A673 (cell line): ENCODE measurements at regions not wholly inside any gene's neighbourhood (a gene's known extent, or its start where the extent isn't known, plus 50 kb on each side); places are given as distances from the start of the nearest gene placed in this dataset.

Source experiments
- BruUV-seq: library from RNA; stranded (reverse); fragments of 400-500 nt; replicated peaks from 2 replicates; lab custom pipeline; 2021; lab: Mats Ljungman, UMichigan
- CTCF ChIA-PET: fragments of 300-600 bp; sonication (Branson Sonifier 250); formaldehyde crosslinking; loops from one replicate; lab custom pipeline; 2022; ENCODE audit warnings: antibody characterized with exemption; lab: Charles Lee
- POLR2A ChIA-PET: fragments of 300-600 bp; sonication (Branson Sonifier 250); formaldehyde crosslinking; loops from one replicate; lab custom pipeline; 2022; ENCODE audit warnings: antibody characterized with exemption; ENCODE audit not compliant: low non-redundant PET; lab: Charles Lee
- DNase-seq: peaks from one replicate; pipeline ENCODE4 v3.0.0-alpha.2; 2015; ENCODE audit warnings: low spot score
- H3K27ac ChIP-seq: fragments of 200-600 bp; sonication (generic); 2 replicates; pipeline ENCODE4 v1.5.1; 2016; ENCODE audit warnings: mixed run types, low read depth, mild to moderate bottlenecking, mixed read lengths, antibody characterized with exemption, low read length; ENCODE audit not compliant: poor library complexity, severe bottlenecking
- H3K27me3 ChIP-seq: fragments of 200-600 bp; sonication (generic); replicated peaks from 2 replicates; pipeline ENCODE4 v1.6.1; 2017; ENCODE audit warnings: mixed run types, low read depth, mild to moderate bottlenecking, mixed read lengths, antibody characterized with exemption, low read length; ENCODE audit not compliant: insufficient read depth, poor library complexity
- H3K36me3 ChIP-seq: fragments of 200-600 bp; sonication (generic); 2 replicates; pipeline ENCODE4 v1.6.1; 2016; ENCODE audit warnings: mixed run types, mild to moderate bottlenecking, mixed read lengths, antibody characterized with exemption, low read length; ENCODE audit not compliant: insufficient read depth, poor library complexity, severe bottlenecking
- H3K4me1 ChIP-seq: fragments of 200-600 bp; sonication (generic); 2 replicates; pipeline ENCODE4 v1.6.1; 2017; ENCODE audit warnings: mixed run types, mild to moderate bottlenecking, mixed read lengths, antibody characterized with exemption, low read length; ENCODE audit not compliant: insufficient read depth, poor library complexity, severe bottlenecking
- H3K4me3 ChIP-seq: fragments of 200-600 bp; sonication (generic); 2 replicates; pipeline ENCODE4 v1.5.1; 2016; ENCODE audit warnings: low read depth, mixed run types, mild to moderate bottlenecking, mixed read lengths, low read length; ENCODE audit not compliant: poor library complexity, severe bottlenecking
- H3K9me3 ChIP-seq: fragments of 200-600 bp; sonication (generic); 2 replicates; pipeline ENCODE4 v1.6.1; 2016; ENCODE audit warnings: mixed run types, low read depth, mild to moderate bottlenecking, mixed read lengths, antibody characterized with exemption, low read length; ENCODE audit not compliant: poor library complexity, severe bottlenecking
- CTCF ChIP-seq: fragments of 300-800, 200-600 bp; sonication (generic); conservative IDR thresholded peaks from 2 replicates; pipeline ENCODE4 v1.5.1; 2017; ENCODE audit warnings: low read depth, mild to moderate bottlenecking, antibody characterized with exemption, low read length, moderate library complexity, mixed read lengths
- EZH2 ChIP-seq: fragments of 200-600 bp; sonication (generic); IDR thresholded peaks from 2 replicates; pipeline ENCODE4 v1.6.1; 2017; ENCODE audit warnings: borderline replicate concordance, low read depth, mild to moderate bottlenecking, mixed read lengths, antibody characterized with exemption, low read length; ENCODE audit not compliant: poor library complexity, severe bottlenecking
- intact Hi-C: fragments of 100-400 bp; cut with micrococcal nuclease; formaldehyde crosslinking; loops from one replicate; pipeline ENCODE4 v1.10.0; 2022; ENCODE audit not compliant: unreplicated experiment

DNA sequence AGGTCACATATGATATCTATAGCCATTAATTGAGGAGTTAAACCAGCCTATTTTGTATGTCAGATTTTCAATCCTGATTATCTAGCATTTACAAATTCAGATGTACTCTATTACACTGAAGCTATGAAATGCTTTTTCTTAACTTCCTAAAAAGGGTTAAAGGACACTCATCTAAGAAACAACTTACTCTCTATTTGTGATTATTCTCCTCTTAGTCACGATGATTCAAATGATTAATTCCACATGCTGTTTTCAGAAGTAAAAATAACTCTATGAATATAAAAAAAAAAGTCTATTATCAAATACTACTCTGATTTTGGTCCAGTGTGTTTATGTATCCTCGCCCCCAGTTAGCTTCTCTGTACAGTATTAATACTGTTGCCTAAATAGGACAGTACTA is 1199.9 kb downstream of the GATA3 start:
- H3K9me3 ChIP-seq, result no peaks in the 10 kb centered on the region
- H3K36me3 ChIP-seq, result no peaks in the 10 kb centered on the region
- CTCF ChIA-PET, result no interaction called here
- H3K4me3 ChIP-seq, result no peak overlapping the region
- no peaks in the 10 kb centered on the region for H3K27me3 ChIP-seq
- H3K27ac ChIP-seq, result no peak overlapping the region
- intact Hi-C loops, result no loop called here
- BruUV-seq, result no TSS peak
- H3K4me1 ChIP-seq, result no peaks in the 10 kb centered on the region
- TF ChIP-seq EZH2 (no peak), CTCF (no peak)
- POLR2A ChIA-PET, result no interaction called here
- no peak for DNase-seq

DNA sequence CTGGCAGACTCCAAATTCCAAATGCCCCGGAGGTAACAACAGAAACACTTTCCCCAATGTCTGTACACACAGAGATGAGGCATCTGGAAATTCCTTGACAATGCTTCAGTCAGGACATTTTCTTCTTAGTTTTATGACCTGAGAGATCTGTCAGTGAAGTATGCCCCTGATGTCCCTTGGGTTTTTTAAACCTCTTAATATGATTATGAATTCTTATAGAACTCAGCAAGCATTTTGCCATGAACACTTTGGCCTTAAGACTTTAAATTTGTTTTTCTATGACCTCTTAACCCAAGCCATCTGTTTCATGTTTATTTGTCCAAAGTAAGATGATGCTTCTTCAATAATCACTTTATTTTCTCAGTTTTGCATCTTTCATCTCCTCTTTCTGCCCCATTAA is 1206.2 kb downstream of the GATA3 start:
- no peak for TF ChIP-seq EZH2
- TF ChIP-seq CTCF, result no peak
- DNase-seq, result no peak
- Histone ChIP-seq H3K27ac (no peak overlapping the region), H3K4me3 (no peak overlapping the region), H3K4me1 (no peaks in the 10 kb centered on the region), H3K36me3 (no peaks in the 10 kb centered on the region), H3K27me3 (no peaks in the 10 kb centered on the region), H3K9me3 (no peaks in the 10 kb centered on the region)
- intact Hi-C loops, result no loop called here
- CTCF ChIA-PET, result no interaction called here
- POLR2A ChIA-PET, result no interaction called here
- BruUV-seq, result no TSS peak

- Histone ChIP-seq H3K27me3 (no peaks in the 10 kb centered on the region), H3K4me3 (no peak overlapping the region), H3K9me3 (no peaks in the 10 kb centered on the region), H3K36me3 (no peaks in the 10 kb centered on the region), H3K27ac (no peak overlapping the region), H3K4me1 (no peaks in the 10 kb centered on the region)
- POLR2A ChIA-PET, result no interaction called here
- TF ChIP-seq EZH2 (no peak), CTCF (no peak)
- BruUV-seq, result no TSS peak
- CTCF ChIA-PET, result no interaction called here
- intact Hi-C loops, result no loop called here
- no peak for DNase-seq
Observed at GRCh38 chr10:9262770-9263169, 1208.3 kb downstream of the GATA3 start.
